SJCRH30 (cell line): ENCODE measurements at regions not wholly inside any gene's neighbourhood (a gene's known extent, or its start where the extent isn't known, plus 50 kb on each side); places are given as distances from the start of the nearest gene placed in this dataset.
"Not testable (repeated sequence)": the region's sequence is repeated elsewhere in the genome, so short reads cannot be mapped to it uniquely, and the experiment has no call there.

Experiments used
- DNase-seq, 2 experiments: peaks; one replicate each; pipeline ENCODE4 v3.0.0-alpha.2; 2015 to 2020
- H3K27ac ChIP-seq: fragments of 250-450 bp; sonication (Bioruptor Pico); 2 replicates; pipeline ENCODE4 v1.5.1; 2020; ENCODE audit warnings: mild to moderate bottlenecking, moderate library complexity
- H3K27me3 ChIP-seq: fragments of 250-450 bp; sonication (Bioruptor Pico); 2 replicates; pipeline ENCODE4 v1.5.1; 2020; ENCODE audit warnings: mild to moderate bottlenecking, moderate library complexity
- H3K36me3 ChIP-seq: fragments of 250-450 bp; sonication (Bioruptor Pico); 2 replicates; pipeline ENCODE4 v1.5.1; 2020; ENCODE audit warnings: mild to moderate bottlenecking, moderate library complexity
- H3K4me1 ChIP-seq: fragments of 250-450 bp; sonication (Bioruptor Pico); 2 replicates; pipeline ENCODE4 v1.5.1; 2020; ENCODE audit warnings: mild to moderate bottlenecking, moderate library complexity
- H3K4me3 ChIP-seq: fragments of 250-450 bp; sonication (Bioruptor Pico); 2 replicates; pipeline ENCODE4 v1.5.1; 2020; ENCODE audit warnings: mild to moderate bottlenecking, moderate library complexity
- H3K9me3 ChIP-seq: fragments of 250-450 bp; sonication (Bioruptor Pico); replicated peaks from 2 replicates; pipeline ENCODE4 v1.5.1; 2020; ENCODE audit warnings: mild to moderate bottlenecking, moderate library complexity

DNA sequence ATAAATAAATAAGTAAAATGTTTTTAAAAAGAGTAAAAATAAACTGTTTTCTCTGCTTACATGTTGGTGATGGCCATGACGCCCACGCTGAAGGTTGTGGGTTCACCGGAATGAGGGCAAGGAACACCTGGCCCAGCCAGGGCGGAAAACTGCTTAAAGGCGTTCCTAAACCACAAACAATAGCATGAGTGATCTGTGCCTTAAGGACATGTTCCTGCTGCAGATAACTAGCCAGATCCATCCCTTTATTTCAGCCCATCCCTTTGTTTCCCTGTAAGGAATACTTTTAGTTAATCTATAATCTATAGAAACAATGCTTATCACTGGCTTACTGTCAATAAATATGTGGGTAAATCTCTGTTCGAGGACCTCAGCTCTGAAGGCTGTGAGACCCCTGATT is 63.3 kb upstream of the CEP78 start:
- H3K9me3 ChIP-seq, H3K36me3 ChIP-seq, H3K4me1 ChIP-seq: not testable (repeated sequence)

DNA sequence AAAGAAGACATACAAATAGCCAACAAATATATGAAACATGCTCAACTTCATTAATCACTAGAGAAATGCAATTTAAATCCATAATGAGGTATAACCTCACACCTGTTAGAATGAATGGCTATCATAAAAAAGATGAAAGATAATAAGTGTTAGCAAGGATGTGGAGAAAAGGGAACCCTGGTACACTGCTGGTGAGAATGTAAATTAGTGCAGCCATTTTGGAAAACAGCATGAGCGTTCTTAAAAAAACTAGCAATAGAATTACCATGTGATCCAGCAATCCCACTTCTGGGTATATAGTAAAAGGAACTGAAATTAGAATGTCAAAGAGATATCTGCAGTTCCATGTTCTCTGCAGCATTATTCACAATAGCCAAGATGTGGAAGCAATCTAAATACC is 64.2 kb upstream of the CEP78 start:
- no peaks in the 10 kb centered on the region for H3K9me3 ChIP-seq
- no peak overlapping the region for H3K27ac ChIP-seq
- no peak for DNase-seq
- H3K36me3 ChIP-seq: no peaks in the 10 kb centered on the region
- H3K4me1 ChIP-seq: no peaks in the 10 kb centered on the region
- H3K4me3 ChIP-seq: no peak overlapping the region
- H3K27me3 ChIP-seq: no peaks in the 10 kb centered on the region

More for the DNA sequence above, 63.3 kb upstream of the CEP78 start:
- not testable (repeated sequence) for H3K4me3 ChIP-seq, H3K27ac ChIP-seq, H3K27me3 ChIP-seq, DNase-seq

GRCh38 chr9:78169125-78169524 is 66.8 kb upstream of the CEP78 start:
- no peaks in the 10 kb centered on the region for H3K27me3 ChIP-seq
- no peak for DNase-seq
- no peak overlapping the region for H3K4me3 ChIP-seq
- no peaks in the 10 kb centered on the region for H3K36me3 ChIP-seq
- no peaks in the 10 kb centered on the region for H3K4me1 ChIP-seq
- H3K27ac ChIP-seq: no peak overlapping the region
- H3K9me3 ChIP-seq: peaks cover 3% of the 10 kb centered on the region; the same call in 1 of the 2 replicates

GRCh38 chr9:78167356-78167755 is 68.5 kb upstream of the CEP78 start:
- no peaks in the 10 kb centered on the region for H3K27me3 ChIP-seq
- no peaks in the 10 kb centered on the region for H3K4me1 ChIP-seq
- peak in 1 of 2 experiments; percentile 24 for DNase-seq
- no peak overlapping the region for H3K4me3 ChIP-seq
- no peaks in the 10 kb centered on the region for H3K36me3 ChIP-seq
- H3K27ac ChIP-seq: no peak overlapping the region
- H3K9me3 ChIP-seq: peaks cover 3% of the 10 kb centered on the region; the same call in 1 of the 2 replicates

DNA sequence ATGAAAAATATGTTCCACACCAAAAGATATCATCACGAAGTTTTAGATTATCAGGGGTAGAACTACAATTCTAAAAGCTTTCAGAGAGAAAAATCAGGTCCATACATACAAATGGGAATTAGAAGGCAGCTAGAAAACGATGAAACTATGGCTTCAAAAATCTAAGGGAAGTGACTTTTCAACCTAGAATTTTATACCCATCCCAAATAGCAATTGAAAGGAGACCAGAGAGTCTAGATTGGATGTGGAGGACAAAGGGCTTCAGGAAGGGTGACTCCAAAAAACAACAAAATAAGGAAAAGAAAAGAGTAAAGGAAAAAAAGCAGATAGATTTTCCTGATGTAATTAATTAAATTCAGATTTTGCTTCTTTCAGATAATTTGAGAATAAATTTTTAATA is 72.0 kb upstream of the CEP78 start:
- DNase-seq: no peak
- H3K9me3 ChIP-seq: peaks cover 3% of the 10 kb centered on the region; the same call in 1 of the 2 replicates
- H3K27me3 ChIP-seq: peaks cover 2% of the 10 kb centered on the region; the same call in 1 of the 2 replicates
- H3K36me3 ChIP-seq: no peaks in the 10 kb centered on the region
- H3K27ac ChIP-seq: no peak overlapping the region
- no peak overlapping the region for H3K4me3 ChIP-seq
- H3K4me1 ChIP-seq: no peaks in the 10 kb centered on the region

GRCh38 chr9:78158286-78158685 is 77.6 kb upstream of the CEP78 start:
- H3K4me1 ChIP-seq: no peaks in the 10 kb centered on the region
- H3K27ac ChIP-seq: no peak overlapping the region
- H3K4me3 ChIP-seq: no peak overlapping the region
- DNase-seq: no peak
- no peaks in the 10 kb centered on the region for H3K36me3 ChIP-seq
- peaks cover 5% of the 10 kb centered on the region; the same call in 1 of the 2 replicates for H3K27me3 ChIP-seq
- H3K9me3 ChIP-seq: no peaks in the 10 kb centered on the region

DNA sequence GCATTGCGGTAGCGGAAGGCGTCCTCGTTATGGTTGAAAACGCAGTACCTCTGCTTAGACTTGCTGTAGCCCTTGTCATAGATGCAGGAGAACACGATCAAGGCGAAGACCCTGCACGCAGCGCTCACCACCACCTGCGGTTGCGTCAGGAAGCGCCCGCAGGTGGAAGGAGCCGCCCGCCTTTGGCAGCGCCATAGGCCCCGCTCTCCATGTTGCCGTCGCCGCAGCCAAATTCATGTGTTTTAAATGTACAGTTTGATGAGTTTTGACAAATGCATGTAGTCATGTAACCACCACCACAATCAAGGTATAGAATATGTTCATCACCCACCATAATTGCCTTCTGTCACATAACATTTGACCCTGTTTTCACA is 84.9 kb upstream of the CEP78 start:
- no peak overlapping the region for H3K27ac ChIP-seq
- DNase-seq: no peak
- no peaks in the 10 kb centered on the region for H3K4me1 ChIP-seq

DNA sequence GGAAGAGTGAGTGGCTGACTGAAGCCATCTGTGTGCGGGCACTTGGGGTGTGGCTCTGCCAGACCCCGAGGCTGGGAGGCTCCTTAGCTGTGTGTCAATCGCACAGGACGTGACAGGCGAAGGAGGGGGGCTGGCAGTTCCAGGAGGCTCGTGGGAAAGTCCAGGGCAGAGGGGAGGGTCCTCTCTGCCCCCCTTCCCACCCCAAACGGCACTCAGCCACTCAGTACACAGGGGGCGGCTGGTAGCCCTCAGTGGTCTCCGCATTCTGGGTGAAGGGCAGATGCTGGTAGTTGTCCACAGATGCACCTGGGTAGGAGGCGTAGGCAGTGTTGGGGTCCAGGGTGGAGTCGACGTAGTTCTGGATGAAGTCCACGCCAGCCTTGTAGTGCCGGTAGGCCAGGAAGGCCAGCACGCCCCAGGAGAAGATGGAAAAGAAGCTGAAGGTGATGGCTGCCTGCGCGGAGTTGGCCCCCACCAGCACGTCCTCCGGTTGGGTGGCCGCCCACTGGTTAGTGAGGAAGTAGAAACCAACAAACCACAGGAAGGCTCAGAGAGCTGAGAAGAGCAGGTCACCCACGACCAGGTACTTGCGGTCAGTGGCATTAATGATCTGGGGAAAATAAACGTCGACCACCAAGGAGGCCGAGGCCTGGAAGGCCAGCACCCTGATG is 85.4 kb upstream of the CEP78 start:
- Histone ChIP-seq H3K27me3 (no peaks in the 10 kb centered on the region), H3K4me1 (no peaks in the 10 kb centered on the region), H3K36me3 (no peaks in the 10 kb centered on the region), H3K27ac (no peak overlapping the region), H3K4me3 (no peak overlapping the region), H3K9me3 (no peaks in the 10 kb centered on the region)
- DNase-seq: no peak

More for the DNA sequence above, 84.9 kb upstream of the CEP78 start:
- no peaks in the 10 kb centered on the region for H3K9me3 ChIP-seq
- H3K27me3 ChIP-seq: no peaks in the 10 kb centered on the region
- no peaks in the 10 kb centered on the region for H3K36me3 ChIP-seq
- H3K4me3 ChIP-seq: no peak overlapping the region

- DNase-seq: no peak
Measured at GRCh38 chr9:78149702-78150291, 86.1 kb upstream of the CEP78 start.

DNA sequence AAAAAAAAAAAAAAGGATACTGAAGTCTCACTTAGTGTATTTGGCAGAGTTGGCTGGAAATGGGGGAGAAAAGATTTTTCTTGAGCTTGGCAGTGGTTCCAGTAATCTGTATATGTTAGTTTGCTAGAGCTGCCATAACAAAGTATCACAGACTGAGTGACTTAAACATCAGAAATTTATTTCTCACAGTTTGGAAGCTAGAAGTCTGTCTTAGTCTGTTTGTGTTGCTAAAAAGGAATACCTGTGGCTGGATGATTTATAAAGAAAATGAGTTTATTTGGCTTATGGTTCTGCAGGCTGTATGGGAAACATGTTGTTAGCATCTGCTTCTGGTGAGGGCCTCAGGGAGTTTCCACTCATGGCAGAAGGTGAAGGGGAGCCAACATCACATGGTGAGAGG is 89.6 kb upstream of the CEP78 start:
- H3K4me1 ChIP-seq: no peaks in the 10 kb centered on the region
- no peaks in the 10 kb centered on the region for H3K27me3 ChIP-seq
- no peak overlapping the region for H3K4me3 ChIP-seq
- no peaks in the 10 kb centered on the region for H3K9me3 ChIP-seq
- no peak for DNase-seq
- H3K36me3 ChIP-seq: no peaks in the 10 kb centered on the region
- H3K27ac ChIP-seq: no peak overlapping the region

More at GRCh38 chr9:78149702-78150291, 86.1 kb upstream of the CEP78 start:
- no peaks in the 10 kb centered on the region for H3K27me3 ChIP-seq
- no peaks in the 10 kb centered on the region for H3K36me3 ChIP-seq
- H3K4me1 ChIP-seq: no peaks in the 10 kb centered on the region
- H3K4me3 ChIP-seq: no peak overlapping the region
- H3K27ac ChIP-seq: no peak overlapping the region
- no peaks in the 10 kb centered on the region for H3K9me3 ChIP-seq

DNA sequence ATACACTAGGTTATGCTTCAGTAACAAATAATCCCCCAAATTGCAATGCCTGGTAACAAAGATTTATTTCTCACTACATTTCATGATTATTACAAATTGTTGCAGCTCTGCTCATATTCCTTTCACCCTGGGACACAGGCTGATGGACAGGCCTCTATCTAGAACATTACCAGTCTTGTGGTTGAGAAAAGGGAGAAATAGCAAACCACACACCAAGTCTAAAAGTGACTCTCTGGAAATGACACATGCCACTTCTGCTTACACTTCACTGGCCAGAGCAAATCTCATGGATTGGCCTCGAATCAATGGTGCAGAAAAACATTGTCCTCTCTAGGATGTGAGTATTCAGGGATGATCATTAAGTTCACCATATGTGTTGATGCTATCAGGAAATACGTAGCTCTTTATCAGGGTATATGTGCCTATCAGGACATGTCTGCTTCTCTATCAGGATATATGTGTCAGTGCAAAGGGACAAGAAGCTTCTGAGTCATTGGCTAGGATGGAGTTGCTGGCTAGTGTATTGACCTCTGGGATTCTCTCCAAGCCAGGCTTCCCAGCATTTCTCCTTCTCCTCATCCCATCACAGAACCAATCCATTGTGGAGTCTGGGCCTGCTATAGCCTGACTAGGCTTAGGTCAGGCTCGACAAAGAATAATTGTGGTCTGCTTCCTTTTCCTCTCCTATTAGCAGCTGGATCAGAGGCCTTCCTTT is 91.1 kb upstream of the CEP78 start:
- H3K27me3 ChIP-seq: no peaks in the 10 kb centered on the region
- no peak overlapping the region for H3K4me3 ChIP-seq

GRCh38 chr9:78144008-78144381 is 91.9 kb upstream of the CEP78 start:
- H3K4me3 ChIP-seq: no peak overlapping the region
- H3K27me3 ChIP-seq: no peaks in the 10 kb centered on the region
- H3K9me3 ChIP-seq: no peaks in the 10 kb centered on the region
- no peak overlapping the region for H3K27ac ChIP-seq
- H3K4me1 ChIP-seq: no peaks in the 10 kb centered on the region
- no peaks in the 10 kb centered on the region for H3K36me3 ChIP-seq
- DNase-seq: no peak

More for the DNA sequence above, 91.1 kb upstream of the CEP78 start:
- H3K27ac ChIP-seq: no peak overlapping the region
- no peak for DNase-seq
- no peaks in the 10 kb centered on the region for H3K36me3 ChIP-seq
- no peaks in the 10 kb centered on the region for H3K4me1 ChIP-seq
- no peaks in the 10 kb centered on the region for H3K9me3 ChIP-seq

GRCh38 chr9:78143281-78144007 is 92.4 kb upstream of the CEP78 start:
- Histone ChIP-seq H3K27ac (no peak overlapping the region), H3K27me3 (no peaks in the 10 kb centered on the region), H3K36me3 (no peaks in the 10 kb centered on the region), H3K4me3 (no peak overlapping the region), H3K4me1 (no peaks in the 10 kb centered on the region), H3K9me3 (no peaks in the 10 kb centered on the region)
- DNase-seq: no peak

GRCh38 chr9:78142264-78142663 is 93.6 kb upstream of the CEP78 start:
- not testable (repeated sequence) for H3K36me3 ChIP-seq, DNase-seq, H3K27me3 ChIP-seq, H3K4me1 ChIP-seq, H3K27ac ChIP-seq, H3K4me3 ChIP-seq, H3K9me3 ChIP-seq

GRCh38 chr9:78133751-78134150 is 102.1 kb upstream of the CEP78 start:
- no peak for DNase-seq
- Histone ChIP-seq H3K4me3 (no peak overlapping the region), H3K4me1 (no peaks in the 10 kb centered on the region), H3K36me3 (no peaks in the 10 kb centered on the region), H3K9me3 (peaks cover 7% of the 10 kb centered on the region), H3K27ac (no peak overlapping the region), H3K27me3 (peaks cover 4% of the 10 kb centered on the region; the same call in 1 of the 2 replicates)
